ENCODE measurements at regions not wholly inside any gene's neighbourhood (a gene's known extent, or its start where the extent isn't known, plus 50 kb on each side); places are given as distances from the start of the nearest gene placed in this dataset.

DNA sequence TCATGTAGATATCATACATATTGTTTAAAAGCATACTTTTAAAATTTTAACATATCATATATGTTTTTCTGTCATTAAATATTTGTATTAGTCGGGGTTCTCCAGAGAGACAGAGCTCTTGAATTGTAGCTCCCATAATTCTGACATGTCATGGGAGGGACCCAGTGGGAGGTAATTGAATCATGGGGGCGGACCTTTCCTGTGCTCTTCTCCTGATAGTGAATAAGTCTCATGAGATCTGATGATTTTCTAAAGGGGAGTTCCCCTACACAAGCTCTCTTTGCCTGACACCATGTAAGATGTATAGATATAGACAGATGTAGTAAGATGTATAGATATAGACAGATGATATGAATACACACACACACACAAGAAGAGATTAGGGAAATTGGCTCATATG lies 161.2 kb upstream of the ABI3BP start:
- TF ChIP-seq, protein P1, sequence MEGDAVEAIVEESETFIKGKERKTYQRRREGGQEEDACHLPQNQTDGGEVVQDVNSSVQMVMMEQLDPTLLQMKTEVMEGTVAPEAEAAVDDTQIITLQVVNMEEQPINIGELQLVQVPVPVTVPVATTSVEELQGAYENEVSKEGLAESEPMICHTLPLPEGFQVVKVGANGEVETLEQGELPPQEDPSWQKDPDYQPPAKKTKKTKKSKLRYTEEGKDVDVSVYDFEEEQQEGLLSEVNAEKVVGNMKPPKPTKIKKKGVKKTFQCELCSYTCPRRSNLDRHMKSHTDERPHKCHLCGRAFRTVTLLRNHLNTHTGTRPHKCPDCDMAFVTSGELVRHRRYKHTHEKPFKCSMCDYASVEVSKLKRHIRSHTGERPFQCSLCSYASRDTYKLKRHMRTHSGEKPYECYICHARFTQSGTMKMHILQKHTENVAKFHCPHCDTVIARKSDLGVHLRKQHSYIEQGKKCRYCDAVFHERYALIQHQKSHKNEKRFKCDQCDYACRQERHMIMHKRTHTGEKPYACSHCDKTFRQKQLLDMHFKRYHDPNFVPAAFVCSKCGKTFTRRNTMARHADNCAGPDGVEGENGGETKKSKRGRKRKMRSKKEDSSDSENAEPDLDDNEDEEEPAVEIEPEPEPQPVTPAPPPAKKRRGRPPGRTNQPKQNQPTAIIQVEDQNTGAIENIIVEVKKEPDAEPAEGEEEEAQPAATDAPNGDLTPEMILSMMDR (IDR thresholded peaks at IDR 0.05; ENCODE audit: unreplicated experiment), result no peak
- Mint-ChIP-seq H3K4me3 (ENCODE audit: low read depth, unreplicated experiment) (no peak overlapping the region), H3K27me3 (ENCODE audit: unreplicated experiment) (no peaks in the 10 kb centered on the region), H3K4me1 (ENCODE audit: low read depth, unreplicated experiment) (no peaks in the 10 kb centered on the region), H3K9me3 (ENCODE audit: low read depth, unreplicated experiment) (no peaks in the 10 kb centered on the region), H3K27ac (ENCODE audit: unreplicated experiment) (no peak overlapping the region), H3K36me3 (ENCODE audit: insufficient read depth, unreplicated experiment) (no peaks in the 10 kb centered on the region)
- DNase-seq, result no peak
- BruUV-seq (replicated peaks), result no TSS peak
- CTCF ChIA-PET, result no interaction called here
- intact Hi-C loops (cut with micrococcal nuclease; ENCODE audit: unreplicated experiment), result no loop called here

DNA sequence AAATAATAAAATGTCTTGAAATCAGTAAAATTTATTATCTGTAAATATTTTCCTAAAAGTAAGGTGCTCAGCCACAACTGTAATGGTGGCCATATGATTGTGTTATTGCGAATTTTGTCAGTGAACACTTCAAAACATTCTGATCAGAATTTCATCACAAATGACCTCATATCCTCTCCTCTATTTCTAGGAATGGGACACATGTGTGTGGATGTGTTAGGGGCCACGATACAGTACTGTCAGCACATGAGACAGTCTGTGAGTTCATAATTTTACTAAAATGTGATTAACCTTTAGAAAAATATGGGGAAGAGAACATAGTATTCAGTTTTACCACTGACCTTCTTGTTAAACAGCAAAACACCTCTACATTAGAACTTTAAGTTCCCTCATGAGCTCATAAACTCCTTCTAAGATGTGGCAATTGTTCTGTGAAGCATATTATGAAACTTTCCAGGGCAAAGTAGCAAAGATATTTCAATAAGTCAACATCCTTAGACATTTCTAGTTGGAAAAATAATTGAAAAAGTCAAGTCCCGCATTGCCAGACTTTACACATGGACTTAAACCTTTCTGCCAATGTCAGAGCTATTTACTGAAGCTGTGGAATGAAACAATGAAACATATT lies 158.2 kb upstream of the ABI3BP start:
- no TSS peak for BruUV-seq (replicated peaks)
- no peak for DNase-seq
- TF ChIP-seq, protein P1 (IDR thresholded peaks at IDR 0.05; ENCODE audit: unreplicated experiment), result no peak
- Mint-ChIP-seq H3K4me3 (ENCODE audit: low read depth, unreplicated experiment) (no peak overlapping the region), H3K36me3 (ENCODE audit: insufficient read depth, unreplicated experiment) (peaks cover 4% of the 10 kb centered on the region), H3K9me3 (ENCODE audit: low read depth, unreplicated experiment) (no peaks in the 10 kb centered on the region), H3K4me1 (ENCODE audit: low read depth, unreplicated experiment) (peaks cover 11% of the 10 kb centered on the region), H3K27ac (ENCODE audit: unreplicated experiment) (no peak overlapping the region), H3K27me3 (ENCODE audit: unreplicated experiment) (no peaks in the 10 kb centered on the region)
- CTCF ChIA-PET, result no interaction called here
- intact Hi-C loops (cut with micrococcal nuclease; ENCODE audit: unreplicated experiment), result no loop called here

- Mint-ChIP-seq H3K27me3 (ENCODE audit: unreplicated experiment) (no peaks in the 10 kb centered on the region), H3K4me3 (ENCODE audit: low read depth, unreplicated experiment) (no peak overlapping the region), H3K9me3 (ENCODE audit: low read depth, unreplicated experiment) (no peaks in the 10 kb centered on the region), H3K27ac (ENCODE audit: unreplicated experiment) (no peak overlapping the region), H3K36me3 (ENCODE audit: insufficient read depth, unreplicated experiment) (peaks cover 4% of the 10 kb centered on the region), H3K4me1 (ENCODE audit: low read depth, unreplicated experiment) (peaks cover 11% of the 10 kb centered on the region)
- no TSS peak for BruUV-seq (replicated peaks)
- intact Hi-C loops (cut with micrococcal nuclease; ENCODE audit: unreplicated experiment), result no loop called here
- no peak for DNase-seq
- TF ChIP-seq, protein P1 (IDR thresholded peaks at IDR 0.05; ENCODE audit: unreplicated experiment), result no peak
- CTCF ChIA-PET, result no interaction called here
Observed at GRCh38 chr3:101150504-101150903, 157.3 kb upstream of the ABI3BP start.

GRCh38 chr3:101149707-101150106 lies 156.5 kb upstream of the ABI3BP start:
- TF ChIP-seq, protein P1 (IDR thresholded peaks at IDR 0.05; ENCODE audit: unreplicated experiment), result no peak
- peaks cover 16% of the 10 kb centered on the region for H3K4me1 Mint-ChIP-seq (ENCODE audit: low read depth, unreplicated experiment)
- no peak for DNase-seq
- peaks cover 4% of the 10 kb centered on the region for H3K36me3 Mint-ChIP-seq (ENCODE audit: insufficient read depth, unreplicated experiment)
- intact Hi-C loops (cut with micrococcal nuclease; ENCODE audit: unreplicated experiment), result no loop called here
- no peak overlapping the region for H3K4me3 Mint-ChIP-seq (ENCODE audit: low read depth, unreplicated experiment)
- no peak overlapping the region for H3K27ac Mint-ChIP-seq (ENCODE audit: unreplicated experiment)
- no peaks in the 10 kb centered on the region for H3K27me3 Mint-ChIP-seq (ENCODE audit: unreplicated experiment)
- no peaks in the 10 kb centered on the region for H3K9me3 Mint-ChIP-seq (ENCODE audit: low read depth, unreplicated experiment)
- BruUV-seq (replicated peaks), result no TSS peak
- CTCF ChIA-PET, result no interaction called here

All from Calu3 (cell line).